ENCODE measurements at regions not wholly inside any gene's neighbourhood (a gene's known extent, or its start where the extent isn't known, plus 50 kb on each side); places are given as distances from the start of the nearest gene placed in this dataset.
"Not testable (repeated sequence)": the region's sequence is repeated elsewhere in the genome, so short reads cannot be mapped to it uniquely, and the experiment has no call there.

GRCh38 chr16:47865337-47865855, 290.4 kb downstream of the ABCC12 start:
- no peak for TF ChIP-seq CTCF (IDR thresholded peaks at IDR 0.05)

DNA sequence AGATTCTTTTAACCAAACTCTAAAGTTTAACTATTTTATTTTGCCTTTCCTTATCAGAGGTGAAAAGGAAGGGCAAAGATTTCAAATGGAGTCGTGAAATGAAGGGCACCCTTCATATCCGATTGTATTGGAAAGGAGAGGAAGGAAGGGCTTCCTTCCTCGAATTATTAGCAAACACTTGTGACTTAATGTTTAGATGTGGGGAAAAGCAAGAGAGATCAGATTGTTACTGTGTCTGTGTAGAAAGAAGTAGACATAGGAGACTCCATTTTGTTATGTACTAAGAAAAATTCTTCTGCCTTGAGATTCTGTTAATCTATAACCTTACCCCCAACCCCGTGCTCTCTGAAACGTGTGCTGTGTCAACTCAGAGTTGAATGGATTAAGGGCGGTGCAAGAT, 291.5 kb downstream of the ABCC12 start:
- DNase-seq; H3K9ac ChIP-seq (ENCODE audit: low read depth in 2 of 2, low read length in 2 of 2); intact Hi-C loops (cut with DNase I); H3K4me1 ChIP-seq; H3K4me3 ChIP-seq; H3K27me3 ChIP-seq; H3K27ac ChIP-seq; H3K9me3 ChIP-seq; H3K36me3 ChIP-seq: not testable (repeated sequence)

More at GRCh38 chr16:47865337-47865855, 290.4 kb downstream of the ABCC12 start:
- no peak overlapping the region for H3K4me3 ChIP-seq
- DNase-seq = no peak
- no peaks in the 10 kb centered on the region for H3K9me3 ChIP-seq
- no peak overlapping the region for H3K9ac ChIP-seq (ENCODE audit: low read depth in 2 of 2, low read length in 2 of 2)
- no peaks in the 10 kb centered on the region for H3K36me3 ChIP-seq
- H3K4me1 ChIP-seq = no peaks in the 10 kb centered on the region
- no peaks in the 10 kb centered on the region for H3K27me3 ChIP-seq
- intact Hi-C loops (cut with DNase I) = no loop called here
- no peak overlapping the region for H3K27ac ChIP-seq

- Histone ChIP-seq H3K9ac (ENCODE audit: low read depth in 2 of 2, low read length in 2 of 2) (no peak overlapping the region), H3K4me3 (no peak overlapping the region), H3K4me1 (no peaks in the 10 kb centered on the region), H3K27ac (no peak overlapping the region), H3K9me3 (no peaks in the 10 kb centered on the region), H3K27me3 (no peaks in the 10 kb centered on the region), H3K36me3 (no peaks in the 10 kb centered on the region)
- no peak for TF ChIP-seq CTCF (IDR thresholded peaks at IDR 0.05)
- intact Hi-C loops (cut with DNase I) = no loop called here
- no peak for DNase-seq
These were observed 293.8 kb downstream of the ABCC12 start for GRCh38 chr16:47861999-47862398.

DNA sequence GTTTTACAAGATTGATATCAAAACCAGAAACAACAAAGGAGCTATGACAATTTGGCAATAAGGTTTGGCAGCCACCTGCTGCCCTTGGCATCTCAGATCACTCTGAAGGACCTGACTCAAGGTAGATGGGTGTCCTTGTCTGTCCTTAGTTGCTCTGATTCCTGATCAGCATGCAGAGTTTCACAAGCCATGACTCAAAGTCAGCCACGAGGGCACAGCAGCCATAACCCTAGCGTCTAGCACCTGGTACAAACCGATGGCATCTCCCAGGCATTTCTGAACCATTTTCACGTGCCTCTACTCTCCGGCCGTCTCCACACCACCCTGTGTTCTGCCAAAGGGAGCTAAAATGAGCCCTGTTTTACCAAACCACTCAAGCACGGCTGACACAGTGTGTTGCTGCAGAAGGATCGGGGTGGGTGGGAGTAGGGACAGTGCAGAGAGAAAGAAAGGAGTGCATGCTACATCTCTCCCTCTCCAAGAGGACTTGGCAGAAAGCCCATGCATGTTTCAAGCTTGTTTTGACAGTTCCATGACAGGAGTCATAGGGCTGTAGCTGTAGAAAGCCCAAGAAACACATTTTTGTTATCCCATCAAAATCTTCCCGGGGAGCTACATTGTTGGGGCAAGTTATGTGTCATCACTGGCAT, 297.3 kb downstream of the ABCC12 start:
- no peak overlapping the region for H3K9ac ChIP-seq (ENCODE audit: low read depth in 2 of 2, low read length in 2 of 2)
- no peak overlapping the region for H3K4me3 ChIP-seq
- no peaks in the 10 kb centered on the region for H3K27me3 ChIP-seq
- H3K27ac ChIP-seq = no peak overlapping the region
- TF ChIP-seq CTCF (IDR thresholded peaks at IDR 0.05) = no peak
- no peaks in the 10 kb centered on the region for H3K4me1 ChIP-seq
- H3K9me3 ChIP-seq = no peaks in the 10 kb centered on the region
- no peak for DNase-seq
- H3K36me3 ChIP-seq = no peaks in the 10 kb centered on the region
- intact Hi-C loops (cut with DNase I) = no loop called here

- Histone ChIP-seq H3K36me3 (no peaks in the 10 kb centered on the region), H3K4me3 (no peak overlapping the region), H3K9ac (ENCODE audit: low read depth in 2 of 2, low read length in 2 of 2) (no peak overlapping the region), H3K4me1 (no peaks in the 10 kb centered on the region), H3K27ac (no peak overlapping the region), H3K27me3 (no peaks in the 10 kb centered on the region), H3K9me3 (no peaks in the 10 kb centered on the region)
- TF ChIP-seq CTCF (IDR thresholded peaks at IDR 0.05) = no peak
- intact Hi-C loops (cut with DNase I) = no loop called here
- no peak for DNase-seq
These were observed 300.4 kb downstream of the ABCC12 start for GRCh38 chr16:47855431-47855830.

GRCh38 chr16:47854737-47855136, 301.1 kb downstream of the ABCC12 start:
- H3K36me3 ChIP-seq = no peaks in the 10 kb centered on the region
- no peak overlapping the region for H3K4me3 ChIP-seq
- H3K27ac ChIP-seq = no peak overlapping the region
- intact Hi-C loops (cut with DNase I) = no loop called here
- H3K9ac ChIP-seq (ENCODE audit: low read depth in 2 of 2, low read length in 2 of 2) = no peak overlapping the region
- H3K4me1 ChIP-seq = no peaks in the 10 kb centered on the region
- DNase-seq = no peak
- no peaks in the 10 kb centered on the region for H3K27me3 ChIP-seq
- no peaks in the 10 kb centered on the region for H3K9me3 ChIP-seq
- TF ChIP-seq CTCF (IDR thresholded peaks at IDR 0.05) = no peak
